Parathyroid adenoma (tissue), 2 donors: ENCODE measurements at regions not wholly inside any gene's neighbourhood (a gene's known extent, or its start where the extent isn't known, plus 50 kb on each side); places are given as distances from the start of the nearest gene placed in this dataset.
"Not testable (repeated sequence)": the region's sequence is repeated elsewhere in the genome, so short reads cannot be mapped to it uniquely, and the experiment has no call there.

Experiments
- H2AFZ ChIP-seq: fragments of 300-600 bp; sonication (generic); one replicate; pipeline ENCODE4 v1.7.0; 2017; ENCODE audit warnings: antibody characterized with exemption, mild to moderate bottlenecking
- H3K27ac ChIP-seq: fragments of 300-600 bp; sonication (generic); one replicate; pipeline ENCODE4 v1.7.0; 2017
- H3K27me3 ChIP-seq: fragments of 300-600 bp; sonication (generic); one replicate; pipeline ENCODE4 v1.7.0; 2017; ENCODE audit warnings: low read length; ENCODE audit not compliant: control insufficient read depth, insufficient read depth
- H3K36me3 ChIP-seq: fragments of 300-600 bp; sonication (generic); one replicate; pipeline ENCODE4 v1.7.0; 2017; ENCODE audit warnings: low read length; ENCODE audit not compliant: control insufficient read depth, insufficient read depth
- H3K4me1 ChIP-seq: fragments of 300-600 bp; sonication (generic); one replicate; pipeline ENCODE4 v1.7.0; 2017; ENCODE audit warnings: control low read depth
- H3K4me2 ChIP-seq: fragments of 300-600 bp; sonication (generic); one replicate; pipeline ENCODE4 v1.7.0; 2017; ENCODE audit warnings: low read length
- H3K4me3 ChIP-seq: fragments of 300-600 bp; sonication (generic); one replicate; pipeline ENCODE4 v1.7.0; 2017; ENCODE audit warnings: low read depth, low read length
- H3K79me2 ChIP-seq: fragments of 300-600 bp; sonication (generic); one replicate; pipeline ENCODE4 v1.7.0; 2017; ENCODE audit warnings: control low read depth
- H3K9ac ChIP-seq: fragments of 300-600 bp; sonication (generic); one replicate; pipeline ENCODE4 v1.7.0; 2017; ENCODE audit warnings: mild to moderate bottlenecking
- H3K9me3 ChIP-seq: fragments of 300-600 bp; sonication (generic); one replicate; pipeline ENCODE4 v1.7.0; 2017; ENCODE audit warnings: low read length; ENCODE audit not compliant: control insufficient read depth
- CTCF ChIP-seq: fragments of 300-600 bp; sonication (generic); IDR thresholded peaks from one replicate; pipeline ENCODE4 v1.7.0; 2017; ENCODE audit warnings: antibody characterized with exemption, mild to moderate bottlenecking
- donor health status: primary hyperparathyroidism.

- H3K79me2 ChIP-seq, result no peaks in the 10 kb centered on the region
- H2AFZ ChIP-seq, result no peak overlapping the region
- no peaks in the 10 kb centered on the region for H3K27me3 ChIP-seq
- TF ChIP-seq CTCF, result no peak
- no peak overlapping the region for H3K4me2 ChIP-seq
- no peaks in the 10 kb centered on the region for H3K9me3 ChIP-seq
- H3K4me3 ChIP-seq, result no peak overlapping the region
- H3K4me1 ChIP-seq, result no peaks in the 10 kb centered on the region
- H3K36me3 ChIP-seq, result no peaks in the 10 kb centered on the region
- H3K9ac ChIP-seq, result no peak overlapping the region
- H3K27ac ChIP-seq, result no peak overlapping the region
Measured at GRCh38 chr16:58863761-58864160, 129.6 kb upstream of the GOT2 start.

GRCh38 chr16:58863042-58863441 lies 128.9 kb upstream of the GOT2 start:
- Histone ChIP-seq H3K27ac (no peak overlapping the region), H3K9ac (no peak overlapping the region), H2AFZ (no peak overlapping the region), H3K4me2 (no peak overlapping the region), H3K27me3 (no peaks in the 10 kb centered on the region), H3K36me3 (no peaks in the 10 kb centered on the region), H3K4me1 (no peaks in the 10 kb centered on the region), H3K4me3 (no peak overlapping the region), H3K79me2 (no peaks in the 10 kb centered on the region), H3K9me3 (no peaks in the 10 kb centered on the region)
- no peak for TF ChIP-seq CTCF

- Histone ChIP-seq H3K79me2 (no peaks in the 10 kb centered on the region), H3K9me3 (no peaks in the 10 kb centered on the region)
- no peak for TF ChIP-seq CTCF
Measured at GRCh38 chr16:58862334-58863021, 128.4 kb upstream of the GOT2 start.

GRCh38 chr16:58859958-58860669 lies 126.0 kb upstream of the GOT2 start:
- no peaks in the 10 kb centered on the region for H3K4me1 ChIP-seq
- H3K9me3 ChIP-seq, result no peaks in the 10 kb centered on the region
- no peaks in the 10 kb centered on the region for H3K27me3 ChIP-seq
- no peak overlapping the region for H2AFZ ChIP-seq
- H3K27ac ChIP-seq, result no peak overlapping the region
- TF ChIP-seq CTCF, result no peak
- no peaks in the 10 kb centered on the region for H3K79me2 ChIP-seq
- no peak overlapping the region for H3K4me2 ChIP-seq
- H3K9ac ChIP-seq, result no peak overlapping the region
- H3K36me3 ChIP-seq, result no peaks in the 10 kb centered on the region
- H3K4me3 ChIP-seq, result no peak overlapping the region

More at GRCh38 chr16:58862334-58863021, 128.4 kb upstream of the GOT2 start:
- Histone ChIP-seq H3K9ac (no peak overlapping the region), H3K27me3 (no peaks in the 10 kb centered on the region), H3K4me2 (no peak overlapping the region), H2AFZ (no peak overlapping the region), H3K27ac (no peak overlapping the region), H3K36me3 (no peaks in the 10 kb centered on the region), H3K4me1 (no peaks in the 10 kb centered on the region), H3K4me3 (no peak overlapping the region)

GRCh38 chr16:58858577-58858976 lies 124.5 kb upstream of the GOT2 start:
- H3K79me2 ChIP-seq, H3K9me3 ChIP-seq, H3K27me3 ChIP-seq, H3K27ac ChIP-seq, H3K4me1 ChIP-seq, H2AFZ ChIP-seq, H3K4me3 ChIP-seq, H3K4me2 ChIP-seq, H3K36me3 ChIP-seq, H3K9ac ChIP-seq: not testable (repeated sequence)
